CD4-positive, alpha-beta T cell (primary cell): ENCODE measurements at regions not wholly inside any gene's neighbourhood (a gene's known extent, or its start where the extent isn't known, plus 50 kb on each side); places are given as distances from the start of the nearest gene placed in this dataset.
"Not testable (repeated sequence)": the region's sequence is repeated elsewhere in the genome, so short reads cannot be mapped to it uniquely, and the experiment has no call there.

Source experiments
- ATAC-seq: fragments of 200-7000 bp; cut with Tn5 transposase; one replicate; pipeline ENCODE4 v1.10.0; 2022; ENCODE audit warnings: mild to moderate bottlenecking; ENCODE audit not compliant: poor library complexity
- CTCF ChIA-PET: fragments of 350-600 bp; sonication (Branson Sonifier 250); formaldehyde crosslinking; loops from one replicate; lab custom pipeline; 2021; ENCODE audit warnings: antibody characterized with exemption, inconsistent platforms; lab: Charles Lee
- POLR2A ChIA-PET: fragments of 350-600 bp; sonication (Branson Sonifier 250); formaldehyde crosslinking; loops from one replicate; lab custom pipeline; 2021; ENCODE audit warnings: antibody characterized with exemption, inconsistent platforms; lab: Charles Lee
- DNase-seq, 14 experiments: peaks; one replicate each; pipeline ENCODE4 v3.0.0-alpha.2; 2013 to 2020; ENCODE audit warnings: mixed read lengths in 2 of 14
- H3K27ac ChIP-seq, 2 donors: one replicate each; pipeline versions ENCODE4 v1.5.1 to v1.7.0; 2013; ENCODE audit warnings: low read length in 2 of 2, low read depth in 1 of 2, mild to moderate bottlenecking in 1 of 2
- H3K27me3 ChIP-seq, 2 experiments: 1 replicate in 1 of 2; 2 replicates in 1 of 2; pipeline versions ENCODE4 v1.6.1 to v1.7.0; 2013; ENCODE audit warnings: low read length in 2 of 2, control low read depth in 1 of 2, mild to moderate bottlenecking in 1 of 2, moderate library complexity in 1 of 2; ENCODE audit not compliant: insufficient read depth in 2 of 2, control insufficient read depth in 1 of 2
- H3K36me3 ChIP-seq: one replicate; pipeline ENCODE4 v1.6.1; 2013; ENCODE audit warnings: low read length, control low read depth; ENCODE audit not compliant: insufficient read depth
- H3K4me1 ChIP-seq: one replicate; pipeline ENCODE4 v1.6.1; 2013; ENCODE audit warnings: low read length, control low read depth; ENCODE audit not compliant: insufficient read depth
- H3K4me3 ChIP-seq: one replicate; pipeline ENCODE4 v1.5.1; 2013; ENCODE audit warnings: mild to moderate bottlenecking, low read length, moderate library complexity
- H3K9me3 ChIP-seq, 2 experiments: 1 replicate in 1 of 2; 2 replicates in 1 of 2; pipeline versions ENCODE4 v1.6.1 to v1.7.0; 2013; ENCODE audit warnings: low read length in 2 of 2, mild to moderate bottlenecking in 2 of 2, control low read depth in 1 of 2, moderate library complexity in 1 of 2; ENCODE audit not compliant: control insufficient read depth in 1 of 2, insufficient read depth in 1 of 2
- H3K27ac Mint-ChIP-seq: one replicate; pipeline ENCODE4 v1.8.0; 2020; ENCODE audit warnings: mixed read lengths
- H3K27me3 Mint-ChIP-seq: one replicate; pipeline ENCODE4 v1.8.0; 2021; ENCODE audit warnings: mixed read lengths
- H3K36me3 Mint-ChIP-seq: one replicate; pipeline ENCODE4 v1.8.0; 2021; ENCODE audit warnings: low read depth, mixed read lengths
- H3K4me1 Mint-ChIP-seq: one replicate; pipeline ENCODE4 v1.8.0; 2021; ENCODE audit warnings: low read depth, mixed read lengths
- H3K4me3 Mint-ChIP-seq: one replicate; pipeline ENCODE4 v1.8.0; 2020; ENCODE audit warnings: mild to moderate bottlenecking, mixed read lengths
- H3K9me3 Mint-ChIP-seq: one replicate; pipeline ENCODE4 v1.8.0; 2020; ENCODE audit warnings: mixed read lengths
- intact Hi-C, 2 experiments: fragments of 100-400 bp; cut with DNase I in 1 of 2; cut with micrococcal nuclease in 1 of 2; formaldehyde crosslinking; loops; one replicate each; pipeline versions ENCODE4 v1.15.1 to v1.9.0; 2023 to 2025; cut with DNase I, micrococcal nuclease
- TF ChIP-seq, protein P1 (sequence below): fragments of 200-600 bp; IDR thresholded peaks from one replicate; pipeline ENCODE4 v1.8.0; 2022; ENCODE audit warnings: antibody characterized with exemption, mild to moderate bottlenecking

DNA sequence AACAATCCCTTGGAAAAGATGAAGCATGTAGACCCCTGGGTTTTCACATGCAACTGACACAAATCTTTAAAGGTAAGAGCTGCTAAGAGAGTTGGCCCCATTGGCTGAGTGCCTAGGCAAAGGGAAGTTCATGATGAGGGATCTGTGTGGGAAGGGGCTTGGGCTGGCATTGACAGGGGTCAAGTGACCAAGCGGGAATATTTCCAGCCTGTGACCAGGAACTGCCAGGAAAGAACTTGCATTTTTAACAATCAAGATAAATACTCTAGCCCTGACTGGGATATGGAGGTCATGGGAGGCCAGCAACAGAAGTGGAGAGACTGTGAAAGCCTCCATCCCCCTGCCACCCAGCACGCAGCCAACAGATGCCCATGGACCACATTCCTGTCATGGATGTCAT is 361.1 kb upstream of the ATP10A start:
- intact Hi-C loops: no loop called here
- H3K36me3 ChIP-seq: no peaks in the 10 kb centered on the region
- POLR2A ChIA-PET: no interaction called here
- H3K9me3 ChIP-seq: peaks cover 0 to 16% of the 10 kb centered on the region in 2 experiments
- Mint-ChIP-seq H3K9me3 (peaks cover 5% of the 10 kb centered on the region), H3K4me3 (no peak overlapping the region), H3K27me3 (peaks cover 8% of the 10 kb centered on the region), H3K36me3 (no peaks in the 10 kb centered on the region), H3K4me1 (no peaks in the 10 kb centered on the region), H3K27ac (no peak overlapping the region)
- TF ChIP-seq, protein P1, sequence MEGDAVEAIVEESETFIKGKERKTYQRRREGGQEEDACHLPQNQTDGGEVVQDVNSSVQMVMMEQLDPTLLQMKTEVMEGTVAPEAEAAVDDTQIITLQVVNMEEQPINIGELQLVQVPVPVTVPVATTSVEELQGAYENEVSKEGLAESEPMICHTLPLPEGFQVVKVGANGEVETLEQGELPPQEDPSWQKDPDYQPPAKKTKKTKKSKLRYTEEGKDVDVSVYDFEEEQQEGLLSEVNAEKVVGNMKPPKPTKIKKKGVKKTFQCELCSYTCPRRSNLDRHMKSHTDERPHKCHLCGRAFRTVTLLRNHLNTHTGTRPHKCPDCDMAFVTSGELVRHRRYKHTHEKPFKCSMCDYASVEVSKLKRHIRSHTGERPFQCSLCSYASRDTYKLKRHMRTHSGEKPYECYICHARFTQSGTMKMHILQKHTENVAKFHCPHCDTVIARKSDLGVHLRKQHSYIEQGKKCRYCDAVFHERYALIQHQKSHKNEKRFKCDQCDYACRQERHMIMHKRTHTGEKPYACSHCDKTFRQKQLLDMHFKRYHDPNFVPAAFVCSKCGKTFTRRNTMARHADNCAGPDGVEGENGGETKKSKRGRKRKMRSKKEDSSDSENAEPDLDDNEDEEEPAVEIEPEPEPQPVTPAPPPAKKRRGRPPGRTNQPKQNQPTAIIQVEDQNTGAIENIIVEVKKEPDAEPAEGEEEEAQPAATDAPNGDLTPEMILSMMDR: no peak
- no peaks in the 10 kb centered on the region for H3K4me1 ChIP-seq
- CTCF ChIA-PET: no interaction called here
- H3K4me3 ChIP-seq: no peak overlapping the region
- DNase-seq (no peak), ATAC-seq (no peak)
- H3K27ac ChIP-seq: no peak overlapping the region
- H3K27me3 ChIP-seq: peaks cover 0 to 7% of the 10 kb centered on the region in 2 experiments

DNA sequence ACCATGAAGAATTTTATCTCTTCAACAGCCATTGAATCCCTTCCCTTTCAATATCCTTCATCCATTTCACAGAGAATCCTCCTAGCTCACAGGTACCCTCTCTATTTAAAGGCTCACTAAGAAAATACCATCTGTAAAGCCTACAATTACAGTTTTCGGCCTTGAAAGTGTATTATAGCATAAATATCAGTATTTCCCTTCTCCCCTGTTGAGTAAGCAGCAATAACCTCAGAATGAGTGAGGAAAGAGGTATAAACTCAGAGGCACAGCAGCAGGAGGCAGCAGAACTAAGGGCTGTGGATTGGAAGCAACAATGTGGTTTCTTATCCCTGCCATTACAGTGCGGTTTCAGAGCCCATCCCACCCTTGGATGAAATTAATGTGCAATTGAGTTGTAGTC is 360.6 kb upstream of the ATP10A start:
- DNase-seq (no peak), ATAC-seq (no peak)
- peaks cover 8% of the 10 kb centered on the region for H3K27me3 Mint-ChIP-seq
- no peak overlapping the region for H3K4me3 Mint-ChIP-seq
- H3K36me3 Mint-ChIP-seq: no peaks in the 10 kb centered on the region
- Histone ChIP-seq H3K4me3 (no peak overlapping the region), H3K27ac (no peak overlapping the region), H3K4me1 (no peaks in the 10 kb centered on the region), H3K36me3 (no peaks in the 10 kb centered on the region), H3K9me3 (peaks cover 0 to 16% of the 10 kb centered on the region in 2 experiments), H3K27me3 (peaks cover 0 to 7% of the 10 kb centered on the region in 2 experiments)
- H3K4me1 Mint-ChIP-seq: no peaks in the 10 kb centered on the region
- CTCF ChIA-PET: no interaction called here
- TF ChIP-seq, protein P1: no peak
- POLR2A ChIA-PET: no interaction called here
- H3K9me3 Mint-ChIP-seq: peaks cover 5% of the 10 kb centered on the region
- H3K27ac Mint-ChIP-seq: no peak overlapping the region
- intact Hi-C loops: no loop called here

DNA sequence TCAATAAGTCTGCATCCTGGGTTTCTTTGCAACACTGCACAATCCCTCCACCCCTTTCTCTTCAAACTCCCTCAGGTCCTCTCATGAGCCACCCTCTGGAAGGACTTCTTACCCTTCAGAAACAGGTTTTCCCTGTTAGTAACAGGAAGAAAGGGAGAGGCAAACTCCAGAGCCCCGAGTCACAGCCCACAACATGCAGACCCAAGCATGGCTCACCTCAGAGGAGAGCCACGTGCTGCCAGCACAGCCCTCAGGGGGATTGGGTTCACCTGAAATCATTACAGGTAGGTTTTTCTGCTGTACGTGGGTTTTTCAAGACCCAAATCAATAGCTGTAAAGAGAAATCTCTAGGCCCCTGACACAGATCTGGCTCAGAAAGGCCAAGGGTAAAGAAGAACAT is 359.7 kb upstream of the ATP10A start:
- H3K4me1 Mint-ChIP-seq: no peaks in the 10 kb centered on the region
- POLR2A ChIA-PET: no interaction called here
- ATAC-seq (no peak), DNase-seq (no peak)
- intact Hi-C loops: no loop called here
- Histone ChIP-seq H3K36me3 (no peaks in the 10 kb centered on the region), H3K27ac (no peak overlapping the region), H3K9me3 (peaks cover 0 to 16% of the 10 kb centered on the region in 2 experiments), H3K27me3 (peaks cover 0 to 7% of the 10 kb centered on the region in 2 experiments), H3K4me3 (no peak overlapping the region), H3K4me1 (no peaks in the 10 kb centered on the region)
- no peaks in the 10 kb centered on the region for H3K36me3 Mint-ChIP-seq
- no peak overlapping the region for H3K27ac Mint-ChIP-seq
- H3K4me3 Mint-ChIP-seq: no peak overlapping the region
- CTCF ChIA-PET: no interaction called here
- TF ChIP-seq, protein P1: no peak
- peaks cover 8% of the 10 kb centered on the region for H3K27me3 Mint-ChIP-seq
- H3K9me3 Mint-ChIP-seq: peaks cover 5% of the 10 kb centered on the region

DNA sequence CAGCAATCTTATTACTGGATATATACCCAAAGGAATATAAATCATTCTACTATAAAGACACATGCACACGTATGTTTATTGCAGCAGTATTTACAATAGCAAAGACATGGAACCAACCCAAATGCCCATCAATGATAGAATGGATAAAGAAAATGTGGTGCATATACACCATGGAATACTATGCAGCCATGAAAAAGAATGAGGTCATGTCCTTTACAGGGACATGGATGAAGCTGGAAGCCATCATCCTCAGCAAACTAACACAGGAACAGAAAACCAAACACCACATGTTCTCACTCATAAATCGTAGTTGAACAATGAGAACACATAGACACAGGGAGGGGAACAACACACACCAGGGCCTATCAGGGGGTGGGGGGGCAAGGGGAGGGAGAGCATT is 353.9 kb upstream of the ATP10A start:
- H3K4me3 Mint-ChIP-seq, H3K27ac Mint-ChIP-seq, CTCF ChIA-PET, H3K4me1 ChIP-seq, H3K36me3 Mint-ChIP-seq, DNase-seq, H3K9me3 ChIP-seq, H3K27me3 Mint-ChIP-seq, H3K27ac ChIP-seq, H3K4me3 ChIP-seq, H3K9me3 Mint-ChIP-seq, ATAC-seq, H3K36me3 ChIP-seq, H3K4me1 Mint-ChIP-seq, POLR2A ChIA-PET, H3K27me3 ChIP-seq, intact Hi-C loops: not testable (repeated sequence)
